SK-N-SH (cell line): ENCODE measurements at regions not wholly inside any gene's neighbourhood (a gene's known extent, or its start where the extent isn't known, plus 50 kb on each side); places are given as distances from the start of the nearest gene placed in this dataset.

Source experiments
- FOXJ3 ChIP-seq: sonication (generic); formaldehyde crosslinking; IDR thresholded peaks from 2 replicates; pipeline ENCODE4 v1.5.1; 2020; ENCODE audit warnings: mild to moderate bottlenecking, missing genetic modification reagents
- MEF2A ChIP-seq: IDR thresholded peaks from 2 replicates; pipeline ENCODE4 v1.4.0; 2012; ENCODE audit warnings: low read depth, borderline replicate concordance
- MXI1 ChIP-seq: IDR thresholded peaks from 2 replicates; pipeline ENCODE4 v1.6.1; 2012; ENCODE audit warnings: mild to moderate bottlenecking, low read depth, low read length, improper control_type of control experiment
- NRF1 ChIP-seq: IDR thresholded peaks from 2 replicates; pipeline ENCODE4 v1.6.1; 2012; ENCODE audit warnings: low read depth, mild to moderate bottlenecking, low read length
- RAD21 ChIP-seq: IDR thresholded peaks from 2 replicates; pipeline ENCODE4 v1.6.1; 2012; ENCODE audit warnings: mild to moderate bottlenecking, low read length
- RFX5 ChIP-seq: IDR thresholded peaks from 2 replicates; pipeline ENCODE4 v1.6.1; 2012; ENCODE audit warnings: mild to moderate bottlenecking, improper control_type of control experiment, low read length
- YY1 ChIP-seq: IDR thresholded peaks from 2 replicates; pipeline ENCODE4 v1.4.0; 2012; ENCODE audit warnings: low read depth, mild to moderate bottlenecking
- TF ChIP-seq, protein P1 (sequence below): fragments of 200-600 bp; sonication (generic); IDR thresholded peaks from 2 replicates; pipeline ENCODE4 v1.6.1; 2017; ENCODE audit warnings: antibody characterized with exemption, mild to moderate bottlenecking, moderate library complexity
- TF ChIP-seq, protein P2 (sequence below): fragments of 150-350 bp; IDR thresholded peaks from 2 replicates; pipeline ENCODE4 v1.6.1; 2017; ENCODE audit warnings: antibody characterized with exemption, low read length, low read depth, borderline replicate concordance
- TF ChIP-seq, protein P3 (sequence below): IDR thresholded peaks from 2 replicates; pipeline ENCODE4 v1.6.1; 2012; ENCODE audit warnings: mild to moderate bottlenecking, low read depth, low read length, moderate library complexity
- TF ChIP-seq, protein P4 (sequence below): IDR thresholded peaks from 2 replicates; pipeline ENCODE4 v1.4.0; 2012; ENCODE audit warnings: low read depth

DNA sequence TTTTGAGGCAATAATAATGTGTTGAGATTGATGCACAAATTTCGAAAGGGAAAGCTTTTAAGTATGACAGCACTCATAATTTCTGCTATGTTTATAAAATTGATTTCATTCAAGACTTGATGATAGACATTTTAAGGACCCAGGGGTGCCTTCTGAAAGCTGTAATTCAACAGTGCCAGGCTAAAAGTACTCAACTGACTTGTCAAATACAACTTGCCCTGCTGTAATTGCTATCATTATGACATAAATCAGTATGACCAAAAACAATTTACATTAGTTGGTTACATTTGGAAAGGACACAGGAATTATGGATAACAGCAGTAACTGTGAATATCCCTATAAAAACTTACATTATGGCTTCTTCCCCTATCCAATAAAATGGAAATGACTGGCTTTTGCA is 178.9 kb downstream of the MMUT start:
- TF ChIP-seq, protein P1, sequence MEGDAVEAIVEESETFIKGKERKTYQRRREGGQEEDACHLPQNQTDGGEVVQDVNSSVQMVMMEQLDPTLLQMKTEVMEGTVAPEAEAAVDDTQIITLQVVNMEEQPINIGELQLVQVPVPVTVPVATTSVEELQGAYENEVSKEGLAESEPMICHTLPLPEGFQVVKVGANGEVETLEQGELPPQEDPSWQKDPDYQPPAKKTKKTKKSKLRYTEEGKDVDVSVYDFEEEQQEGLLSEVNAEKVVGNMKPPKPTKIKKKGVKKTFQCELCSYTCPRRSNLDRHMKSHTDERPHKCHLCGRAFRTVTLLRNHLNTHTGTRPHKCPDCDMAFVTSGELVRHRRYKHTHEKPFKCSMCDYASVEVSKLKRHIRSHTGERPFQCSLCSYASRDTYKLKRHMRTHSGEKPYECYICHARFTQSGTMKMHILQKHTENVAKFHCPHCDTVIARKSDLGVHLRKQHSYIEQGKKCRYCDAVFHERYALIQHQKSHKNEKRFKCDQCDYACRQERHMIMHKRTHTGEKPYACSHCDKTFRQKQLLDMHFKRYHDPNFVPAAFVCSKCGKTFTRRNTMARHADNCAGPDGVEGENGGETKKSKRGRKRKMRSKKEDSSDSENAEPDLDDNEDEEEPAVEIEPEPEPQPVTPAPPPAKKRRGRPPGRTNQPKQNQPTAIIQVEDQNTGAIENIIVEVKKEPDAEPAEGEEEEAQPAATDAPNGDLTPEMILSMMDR: no peak
- TF ChIP-seq RAD21 (no peak), NRF1 (no peak), FOXJ3 (CRISPR knock-in tag) (no peak), YY1 (no peak), MXI1 (no peak), RFX5 (no peak), MEF2A (no peak)
- TF ChIP-seq, protein P2, sequence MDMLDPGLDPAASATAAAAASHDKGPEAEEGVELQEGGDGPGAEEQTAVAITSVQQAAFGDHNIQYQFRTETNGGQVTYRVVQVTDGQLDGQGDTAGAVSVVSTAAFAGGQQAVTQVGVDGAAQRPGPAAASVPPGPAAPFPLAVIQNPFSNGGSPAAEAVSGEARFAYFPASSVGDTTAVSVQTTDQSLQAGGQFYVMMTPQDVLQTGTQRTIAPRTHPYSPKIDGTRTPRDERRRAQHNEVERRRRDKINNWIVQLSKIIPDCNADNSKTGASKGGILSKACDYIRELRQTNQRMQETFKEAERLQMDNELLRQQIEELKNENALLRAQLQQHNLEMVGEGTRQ: no peak
- TF ChIP-seq, protein P3, sequence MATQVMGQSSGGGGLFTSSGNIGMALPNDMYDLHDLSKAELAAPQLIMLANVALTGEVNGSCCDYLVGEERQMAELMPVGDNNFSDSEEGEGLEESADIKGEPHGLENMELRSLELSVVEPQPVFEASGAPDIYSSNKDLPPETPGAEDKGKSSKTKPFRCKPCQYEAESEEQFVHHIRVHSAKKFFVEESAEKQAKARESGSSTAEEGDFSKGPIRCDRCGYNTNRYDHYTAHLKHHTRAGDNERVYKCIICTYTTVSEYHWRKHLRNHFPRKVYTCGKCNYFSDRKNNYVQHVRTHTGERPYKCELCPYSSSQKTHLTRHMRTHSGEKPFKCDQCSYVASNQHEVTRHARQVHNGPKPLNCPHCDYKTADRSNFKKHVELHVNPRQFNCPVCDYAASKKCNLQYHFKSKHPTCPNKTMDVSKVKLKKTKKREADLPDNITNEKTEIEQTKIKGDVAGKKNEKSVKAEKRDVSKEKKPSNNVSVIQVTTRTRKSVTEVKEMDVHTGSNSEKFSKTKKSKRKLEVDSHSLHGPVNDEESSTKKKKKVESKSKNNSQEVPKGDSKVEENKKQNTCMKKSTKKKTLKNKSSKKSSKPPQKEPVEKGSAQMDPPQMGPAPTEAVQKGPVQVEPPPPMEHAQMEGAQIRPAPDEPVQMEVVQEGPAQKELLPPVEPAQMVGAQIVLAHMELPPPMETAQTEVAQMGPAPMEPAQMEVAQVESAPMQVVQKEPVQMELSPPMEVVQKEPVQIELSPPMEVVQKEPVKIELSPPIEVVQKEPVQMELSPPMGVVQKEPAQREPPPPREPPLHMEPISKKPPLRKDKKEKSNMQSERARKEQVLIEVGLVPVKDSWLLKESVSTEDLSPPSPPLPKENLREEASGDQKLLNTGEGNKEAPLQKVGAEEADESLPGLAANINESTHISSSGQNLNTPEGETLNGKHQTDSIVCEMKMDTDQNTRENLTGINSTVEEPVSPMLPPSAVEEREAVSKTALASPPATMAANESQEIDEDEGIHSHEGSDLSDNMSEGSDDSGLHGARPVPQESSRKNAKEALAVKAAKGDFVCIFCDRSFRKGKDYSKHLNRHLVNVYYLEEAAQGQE: no peak
- TF ChIP-seq, protein P4, sequence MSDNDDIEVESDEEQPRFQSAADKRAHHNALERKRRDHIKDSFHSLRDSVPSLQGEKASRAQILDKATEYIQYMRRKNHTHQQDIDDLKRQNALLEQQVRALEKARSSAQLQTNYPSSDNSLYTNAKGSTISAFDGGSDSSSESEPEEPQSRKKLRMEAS: no peak
